Activated CD4-positive, alpha-beta memory T cell treated with anti-CD3 and anti-CD28 coated beads, Interleukin-2, amount 10 ng/mL, durations not matched to agents 7 days and 5 days (primary cell): ENCODE measurements at regions not wholly inside any gene's neighbourhood (a gene's known extent, or its start where the extent isn't known, plus 50 kb on each side); places are given as distances from the start of the nearest gene placed in this dataset.
"Not testable (repeated sequence)": the region's sequence is repeated elsewhere in the genome, so short reads cannot be mapped to it uniquely, and the experiment has no call there.

Experiments
- CTCF ChIA-PET: fragments of 350-600 bp; sonication (Branson Sonifier 250); formaldehyde crosslinking; loops from one replicate; lab custom pipeline; 2021; ENCODE audit warnings: antibody characterized with exemption, inconsistent platforms; lab: Charles Lee
- POLR2A ChIA-PET: fragments of 350-600 bp; sonication (Branson Sonifier 250); formaldehyde crosslinking; loops from one replicate; lab custom pipeline; 2021; ENCODE audit warnings: antibody characterized with exemption; lab: Charles Lee
- DNase-seq: peaks from one replicate; pipeline ENCODE4 v3.0.0-alpha.2; 2020
- H3K27ac Mint-ChIP-seq: one replicate; pipeline ENCODE4 v1.8.0; 2021; ENCODE audit warnings: mild to moderate bottlenecking, mixed read lengths
- H3K27me3 Mint-ChIP-seq: one replicate; pipeline ENCODE4 v1.8.0; 2021; ENCODE audit warnings: mixed read lengths
- H3K36me3 Mint-ChIP-seq: one replicate; pipeline ENCODE4 v1.8.0; 2021; ENCODE audit warnings: low read depth, mixed read lengths
- H3K4me1 Mint-ChIP-seq: one replicate; pipeline ENCODE4 v1.8.0; 2021; ENCODE audit warnings: mixed read lengths
- H3K4me3 Mint-ChIP-seq: one replicate; pipeline ENCODE4 v1.8.0; 2021; ENCODE audit warnings: mild to moderate bottlenecking, mixed read lengths
- H3K9me3 Mint-ChIP-seq: one replicate; pipeline ENCODE4 v1.8.0; 2021; ENCODE audit warnings: mixed read lengths

- POLR2A ChIA-PET: no interaction called here
- CTCF ChIA-PET: no interaction called here
- no peaks in the 10 kb centered on the region for H3K27me3 Mint-ChIP-seq
- H3K4me1 Mint-ChIP-seq: no peaks in the 10 kb centered on the region
- no peaks in the 10 kb centered on the region for H3K9me3 Mint-ChIP-seq
- H3K4me3 Mint-ChIP-seq: no peak overlapping the region
- H3K27ac Mint-ChIP-seq: no peak overlapping the region
- no peak for DNase-seq
- no peaks in the 10 kb centered on the region for H3K36me3 Mint-ChIP-seq
Measured at GRCh38 chr12:90819709-90820108, 135.3 kb downstream of the CCER1 start.

GRCh38 chr12:90816353-90817089 is 138.5 kb downstream of the CCER1 start:
- no peaks in the 10 kb centered on the region for H3K9me3 Mint-ChIP-seq
- H3K4me3 Mint-ChIP-seq: no peak overlapping the region
- H3K27ac Mint-ChIP-seq: no peak overlapping the region
- no peaks in the 10 kb centered on the region for H3K4me1 Mint-ChIP-seq
- POLR2A ChIA-PET: no interaction called here
- H3K36me3 Mint-ChIP-seq: no peaks in the 10 kb centered on the region
- CTCF ChIA-PET: no interaction called here
- H3K27me3 Mint-ChIP-seq: no peaks in the 10 kb centered on the region
- DNase-seq: no peak

- no peaks in the 10 kb centered on the region for H3K4me1 Mint-ChIP-seq
- POLR2A ChIA-PET: no interaction called here
Measured at GRCh38 chr12:90809940-90810339, 145.0 kb downstream of the CCER1 start.

GRCh38 chr12:90808568-90808967 is 146.4 kb downstream of the CCER1 start:
- Mint-ChIP-seq H3K4me3 (no peak overlapping the region), H3K36me3 (no peaks in the 10 kb centered on the region), H3K4me1 (no peaks in the 10 kb centered on the region), H3K27me3 (no peaks in the 10 kb centered on the region), H3K27ac (no peak overlapping the region), H3K9me3 (no peaks in the 10 kb centered on the region)
- ChIA-PET POLR2A (no interaction called here), CTCF (no interaction called here)
- DNase-seq: no peak

More at GRCh38 chr12:90809940-90810339, 145.0 kb downstream of the CCER1 start:
- H3K4me3 Mint-ChIP-seq: no peak overlapping the region
- no peaks in the 10 kb centered on the region for H3K36me3 Mint-ChIP-seq
- no peaks in the 10 kb centered on the region for H3K9me3 Mint-ChIP-seq
- DNase-seq: no peak
- no peak overlapping the region for H3K27ac Mint-ChIP-seq
- CTCF ChIA-PET: no interaction called here
- H3K27me3 Mint-ChIP-seq: no peaks in the 10 kb centered on the region

- ChIA-PET CTCF (no interaction called here), POLR2A (no interaction called here)
Measured at GRCh38 chr12:90802727-90803126, 152.2 kb downstream of the CCER1 start.

GRCh38 chr12:90801776-90802175 is 153.2 kb downstream of the CCER1 start:
- H3K4me3 Mint-ChIP-seq: no peak overlapping the region
- no peaks in the 10 kb centered on the region for H3K4me1 Mint-ChIP-seq
- no peak for DNase-seq
- no peaks in the 10 kb centered on the region for H3K36me3 Mint-ChIP-seq
- no peak overlapping the region for H3K27ac Mint-ChIP-seq
- ChIA-PET CTCF (no interaction called here), POLR2A (no interaction called here)
- H3K27me3 Mint-ChIP-seq: no peaks in the 10 kb centered on the region
- peaks cover 3% of the 10 kb centered on the region for H3K9me3 Mint-ChIP-seq

More at GRCh38 chr12:90802727-90803126, 152.2 kb downstream of the CCER1 start:
- Mint-ChIP-seq H3K4me3 (no peak overlapping the region), H3K27ac (no peak overlapping the region), H3K36me3 (no peaks in the 10 kb centered on the region), H3K27me3 (no peaks in the 10 kb centered on the region), H3K9me3 (peaks cover 3% of the 10 kb centered on the region), H3K4me1 (no peaks in the 10 kb centered on the region)
- DNase-seq: no peak

GRCh38 chr12:90794212-90794611 is 160.8 kb downstream of the CCER1 start:
- Mint-ChIP-seq H3K36me3 (no peaks in the 10 kb centered on the region), H3K27ac (no peak overlapping the region), H3K27me3 (no peaks in the 10 kb centered on the region), H3K9me3 (no peaks in the 10 kb centered on the region), H3K4me1 (no peaks in the 10 kb centered on the region), H3K4me3 (no peak overlapping the region)
- no peak for DNase-seq
- ChIA-PET CTCF (interaction anchor here (0.6 kb wide), 1 partner anchor 657 kb away, joined by 3 read pairs; no protein-coding TSS in a partner anchor), POLR2A (no interaction called here)

- H3K36me3 Mint-ChIP-seq, H3K4me3 Mint-ChIP-seq, H3K27me3 Mint-ChIP-seq, DNase-seq, H3K9me3 Mint-ChIP-seq, H3K4me1 Mint-ChIP-seq, CTCF ChIA-PET, POLR2A ChIA-PET, H3K27ac Mint-ChIP-seq: not testable (repeated sequence)
Measured at GRCh38 chr12:90792718-90793117, 162.3 kb downstream of the CCER1 start.

GRCh38 chr12:90791445-90791844 is 163.5 kb downstream of the CCER1 start:
- ChIA-PET POLR2A (no interaction called here), CTCF (no interaction called here)
- no peaks in the 10 kb centered on the region for H3K36me3 Mint-ChIP-seq
- H3K9me3 Mint-ChIP-seq: no peaks in the 10 kb centered on the region
- H3K27ac Mint-ChIP-seq: no peak overlapping the region
- no peaks in the 10 kb centered on the region for H3K27me3 Mint-ChIP-seq
- H3K4me1 Mint-ChIP-seq: no peaks in the 10 kb centered on the region
- no peak overlapping the region for H3K4me3 Mint-ChIP-seq
- DNase-seq: no peak

- CTCF ChIA-PET: no interaction called here
- Mint-ChIP-seq H3K36me3 (no peaks in the 10 kb centered on the region), H3K4me3 (no peak overlapping the region), H3K27ac (no peak overlapping the region), H3K27me3 (no peaks in the 10 kb centered on the region), H3K4me1 (no peaks in the 10 kb centered on the region), H3K9me3 (no peaks in the 10 kb centered on the region)
- no peak for DNase-seq
- POLR2A ChIA-PET: no interaction called here
Measured at GRCh38 chr12:90790747-90791146, 164.2 kb downstream of the CCER1 start.

- POLR2A ChIA-PET: no interaction called here
- no peaks in the 10 kb centered on the region for H3K9me3 Mint-ChIP-seq
Measured at GRCh38 chr12:90773491-90773890, 181.5 kb downstream of the CCER1 start.

GRCh38 chr12:90770861-90771260 is 184.1 kb downstream of the CCER1 start:
- no peaks in the 10 kb centered on the region for H3K36me3 Mint-ChIP-seq
- H3K27ac Mint-ChIP-seq: no peak overlapping the region
- H3K4me1 Mint-ChIP-seq: no peaks in the 10 kb centered on the region
- CTCF ChIA-PET: no interaction called here
- H3K9me3 Mint-ChIP-seq: no peaks in the 10 kb centered on the region
- H3K27me3 Mint-ChIP-seq: no peaks in the 10 kb centered on the region
- H3K4me3 Mint-ChIP-seq: no peak overlapping the region
- no peak for DNase-seq
- POLR2A ChIA-PET: no interaction called here

More at GRCh38 chr12:90773491-90773890, 181.5 kb downstream of the CCER1 start:
- Mint-ChIP-seq H3K4me3 (no peak overlapping the region), H3K4me1 (no peaks in the 10 kb centered on the region), H3K27me3 (no peaks in the 10 kb centered on the region), H3K36me3 (no peaks in the 10 kb centered on the region), H3K27ac (no peak overlapping the region)
- DNase-seq: no peak
- CTCF ChIA-PET: no interaction called here

- POLR2A ChIA-PET: no interaction called here
- H3K4me3 Mint-ChIP-seq: no peak overlapping the region
- H3K9me3 Mint-ChIP-seq: peaks cover 4% of the 10 kb centered on the region
- H3K27me3 Mint-ChIP-seq: no peaks in the 10 kb centered on the region
- no peak overlapping the region for H3K27ac Mint-ChIP-seq
- no peaks in the 10 kb centered on the region for H3K36me3 Mint-ChIP-seq
- DNase-seq: no peak
- H3K4me1 Mint-ChIP-seq: no peaks in the 10 kb centered on the region
- CTCF ChIA-PET: no interaction called here
Measured at GRCh38 chr12:90757957-90758356, 197.0 kb downstream of the CCER1 start.

- no peak overlapping the region for H3K27ac Mint-ChIP-seq
- no peaks in the 10 kb centered on the region for H3K36me3 Mint-ChIP-seq
- H3K27me3 Mint-ChIP-seq: no peaks in the 10 kb centered on the region
- no peak overlapping the region for H3K4me3 Mint-ChIP-seq
- no peak for DNase-seq
- no peaks in the 10 kb centered on the region for H3K4me1 Mint-ChIP-seq
- ChIA-PET POLR2A (no interaction called here), CTCF (no interaction called here)
- no peaks in the 10 kb centered on the region for H3K9me3 Mint-ChIP-seq
Measured at GRCh38 chr12:90745211-90745610, 209.8 kb downstream of the CCER1 start.
